ENCODE measurements at regions not wholly inside any gene's neighbourhood (a gene's known extent, or its start where the extent isn't known, plus 50 kb on each side); places are given as distances from the start of the nearest gene placed in this dataset.

DNA sequence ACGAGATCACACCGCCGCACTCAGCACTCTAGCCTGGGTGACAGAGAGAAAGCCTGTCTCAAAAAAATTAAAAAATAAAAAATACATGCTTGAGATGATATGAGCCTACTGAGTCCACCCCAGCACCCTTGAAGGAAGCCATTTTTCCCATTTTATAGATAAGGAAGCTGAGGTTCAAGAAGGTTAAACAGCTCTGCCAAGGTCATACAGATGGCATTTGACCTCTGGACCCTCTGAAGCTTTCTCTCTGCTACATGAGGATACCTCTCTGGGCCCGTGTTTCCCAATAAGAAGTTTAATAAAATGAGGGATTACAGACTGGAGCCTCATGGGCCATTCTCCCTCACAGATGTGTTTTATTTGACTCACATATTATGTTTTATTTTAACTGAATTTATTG is 53.9 kb upstream of the PNMA1 start:
- no peaks in the 10 kb centered on the region for H3K36me3 ChIP-seq (ENCODE audit: control insufficient read depth, insufficient read depth, low read length)
- H3K27me3 ChIP-seq (ENCODE audit: control insufficient read depth, insufficient read depth, low read length): no peaks in the 10 kb centered on the region
- H3K4me1 ChIP-seq (ENCODE audit: control insufficient read depth, insufficient read depth, low read length): peaks cover 31% of the 10 kb centered on the region
- no peaks in the 10 kb centered on the region for H3K9me3 ChIP-seq (ENCODE audit: control insufficient read depth, insufficient read depth, low read depth, low read length)
- no peak overlapping the region for H3K9ac ChIP-seq (ENCODE audit: low read length)
- no peak overlapping the region for H3K27ac ChIP-seq (ENCODE audit: low read depth, low read length)
- H3K4me3 ChIP-seq (ENCODE audit: low read depth, low read length): no peak overlapping the region

DNA sequence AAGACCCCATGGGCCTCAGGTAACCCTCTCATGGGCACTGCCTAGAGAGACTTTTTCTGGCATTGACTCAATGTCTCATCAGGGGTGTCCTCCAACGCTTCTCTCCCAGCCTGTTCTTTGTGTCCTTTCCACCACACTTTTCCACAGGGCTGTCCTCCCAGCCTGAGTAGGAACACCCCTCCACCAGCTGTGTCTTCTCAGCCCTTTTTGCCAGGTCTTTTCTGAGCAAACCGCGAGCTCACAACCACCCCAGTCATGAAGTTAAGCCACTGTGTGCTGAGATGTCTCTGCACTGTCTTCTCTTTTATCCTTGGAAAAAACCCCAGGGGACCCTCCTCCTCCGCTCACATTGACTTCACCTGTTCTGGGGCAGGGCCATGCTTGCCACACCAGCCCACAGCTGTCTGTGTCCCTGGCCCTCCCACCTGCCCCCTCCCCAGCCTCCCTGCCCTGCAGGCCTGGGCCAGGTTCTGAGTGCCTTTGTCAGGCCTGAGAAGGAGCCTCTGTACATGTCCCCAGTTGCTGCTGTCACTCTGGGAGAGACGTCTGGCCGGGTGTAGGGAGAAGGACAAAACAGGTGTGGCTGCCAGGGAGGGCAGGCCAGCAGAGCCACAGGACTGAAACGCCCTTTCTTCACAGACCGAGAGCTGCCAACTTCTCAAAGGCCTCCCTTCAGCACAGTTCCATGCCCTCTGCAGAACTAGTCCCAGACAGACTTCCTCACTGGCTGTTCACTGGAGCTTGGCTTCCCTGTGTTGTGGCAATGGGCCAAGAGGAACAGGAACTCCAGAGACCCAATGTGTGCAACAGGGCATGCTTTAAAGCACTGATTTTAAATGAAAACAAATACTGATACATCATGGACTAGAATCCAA is 50.5 kb upstream of the PNMA1 start:
- Histone ChIP-seq H3K27ac (ENCODE audit: low read depth, low read length) (no peak overlapping the region), H3K9me3 (ENCODE audit: control insufficient read depth, insufficient read depth, low read depth, low read length) (no peaks in the 10 kb centered on the region), H3K9ac (ENCODE audit: low read length) (no peak overlapping the region), H3K27me3 (ENCODE audit: control insufficient read depth, insufficient read depth, low read length) (peaks cover 7% of the 10 kb centered on the region), H3K4me3 (ENCODE audit: low read depth, low read length) (no peak overlapping the region), H3K36me3 (ENCODE audit: control insufficient read depth, insufficient read depth, low read length) (no peaks in the 10 kb centered on the region), H3K4me1 (ENCODE audit: control insufficient read depth, insufficient read depth, low read length) (peaks cover 41% of the 10 kb centered on the region)

All from HUES6 (cell line).